ENCODE measurements at regions not wholly inside any gene's neighbourhood (a gene's known extent, or its start where the extent isn't known, plus 50 kb on each side); places are given as distances from the start of the nearest gene placed in this dataset.

GRCh38 chr7:98467570-98468312, 66.9 kb upstream of the BAIAP2L1 start:
- DNase-seq (ENCODE audit: extremely low read depth in 1 of 2, low read depth in 1 of 2): no peak

DNA sequence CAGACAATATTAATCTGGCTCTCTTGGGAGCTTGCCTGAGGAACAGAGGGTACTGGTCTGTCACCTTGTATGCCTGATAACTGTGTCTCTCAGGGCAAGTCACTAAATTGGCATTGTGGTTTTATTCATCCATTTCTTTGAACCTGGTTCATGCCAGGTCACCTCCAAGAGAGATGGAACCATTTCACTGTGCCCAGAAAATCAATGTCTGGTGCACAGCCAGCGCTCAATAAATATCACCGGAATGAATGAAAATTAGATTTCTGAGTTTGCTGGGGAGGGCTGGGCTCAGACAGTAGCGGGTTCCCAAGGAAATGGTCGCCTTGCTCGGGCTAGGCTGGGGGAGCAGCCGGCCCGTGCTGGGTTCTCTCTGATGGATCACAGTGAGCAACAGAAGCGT, 64.1 kb upstream of the BAIAP2L1 start:
- DNase-seq (ENCODE audit: extremely low read depth in 1 of 2, low read depth in 1 of 2): no peak

DNA sequence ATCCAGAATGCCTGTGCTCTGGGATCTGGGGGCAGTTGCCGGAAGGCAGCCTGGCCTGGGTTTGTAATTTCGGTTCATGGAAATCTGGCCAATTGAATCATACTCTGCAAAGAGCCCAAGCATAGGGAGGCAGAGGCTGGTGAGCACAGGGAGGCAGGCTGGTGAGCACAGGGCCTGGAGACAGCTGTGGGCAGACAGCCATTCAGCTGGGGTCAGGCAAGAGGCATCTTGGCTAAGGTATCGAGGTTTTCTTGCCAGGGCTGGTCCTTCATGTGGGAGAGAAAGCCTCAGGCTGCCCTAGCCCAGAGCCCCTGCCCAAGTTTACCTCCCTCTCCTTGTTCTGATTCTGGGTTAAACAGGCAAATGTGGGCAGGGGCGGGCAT, 63.7 kb upstream of the BAIAP2L1 start:
- no peak for DNase-seq (ENCODE audit: extremely low read depth in 1 of 2, low read depth in 1 of 2)

DNA sequence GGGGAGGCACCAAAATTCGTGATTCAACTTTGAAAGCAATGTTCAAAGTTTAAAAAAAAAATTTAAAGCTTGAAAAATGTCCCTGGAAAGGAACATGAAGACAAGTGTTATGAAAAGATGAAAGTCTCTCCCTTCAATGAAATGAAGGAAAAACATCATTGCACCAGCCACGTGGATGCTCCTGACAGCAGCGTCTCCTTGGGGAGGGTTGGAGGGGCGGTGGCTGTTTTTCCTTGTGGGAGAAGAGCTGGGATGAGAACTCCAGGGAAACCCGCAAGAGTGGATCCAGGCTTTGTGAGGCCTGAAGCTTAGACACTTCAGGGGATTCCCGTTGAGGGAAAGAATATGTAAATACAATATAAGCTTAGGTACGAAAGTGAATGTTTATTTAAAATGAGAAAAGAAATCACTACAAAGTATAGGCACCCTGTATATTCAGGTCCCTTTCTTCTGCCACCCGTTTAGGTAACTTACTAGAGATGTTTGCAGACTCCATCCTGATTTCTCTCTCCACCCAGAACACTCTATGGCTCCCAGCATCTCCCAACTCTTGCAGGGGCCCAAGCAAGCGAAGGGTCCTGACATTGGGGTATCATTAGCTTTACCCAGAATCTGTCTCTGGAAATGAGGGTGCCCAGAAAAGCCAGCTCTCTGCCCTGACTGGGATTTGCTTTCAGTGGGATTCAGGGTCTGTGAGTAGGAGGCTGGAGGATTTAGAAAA, 63.1 kb upstream of the BAIAP2L1 start:
- no peak for DNase-seq (ENCODE audit: extremely low read depth in 1 of 2, low read depth in 1 of 2)

DNA sequence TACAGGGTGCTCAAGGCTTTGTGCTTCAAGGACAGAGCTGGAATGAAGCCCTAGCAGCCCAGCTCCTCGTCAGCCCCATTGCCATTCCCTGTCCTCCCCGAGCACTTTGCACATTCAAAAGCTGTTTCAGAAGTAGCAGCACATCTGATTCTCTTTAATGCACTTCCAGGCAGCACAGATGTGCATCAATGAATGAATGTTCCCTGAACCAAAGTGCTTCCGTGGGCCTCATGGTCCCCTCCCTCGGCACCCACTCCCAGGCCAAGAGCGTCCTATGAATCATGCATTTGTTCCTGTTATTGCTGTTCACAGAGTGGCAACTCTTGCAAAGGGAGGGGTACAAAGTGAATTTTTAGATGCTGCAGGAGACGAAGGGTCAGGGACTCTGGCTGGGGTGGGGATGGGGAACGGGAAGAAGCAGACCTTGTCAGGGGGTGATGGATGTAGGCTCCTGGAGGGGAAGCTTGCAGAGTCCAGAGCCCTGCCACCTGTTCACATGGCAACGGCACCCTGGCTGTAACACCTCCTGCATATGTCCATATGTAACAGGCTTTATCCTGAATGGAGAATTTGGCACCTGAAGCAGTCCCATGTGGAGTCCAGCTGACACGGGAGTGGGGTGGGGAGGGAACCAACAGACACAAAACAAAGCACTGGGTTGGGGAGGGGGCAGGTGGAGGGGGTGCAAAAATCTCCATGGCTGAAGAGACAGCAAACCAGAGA, 62.2 kb upstream of the BAIAP2L1 start:
- DNase-seq (ENCODE audit: extremely low read depth in 1 of 2, low read depth in 1 of 2): no peak

GRCh38 chr7:98460902-98461301, 60.0 kb upstream of the BAIAP2L1 start:
- no peak for DNase-seq (ENCODE audit: extremely low read depth in 1 of 2, low read depth in 1 of 2)

DNA sequence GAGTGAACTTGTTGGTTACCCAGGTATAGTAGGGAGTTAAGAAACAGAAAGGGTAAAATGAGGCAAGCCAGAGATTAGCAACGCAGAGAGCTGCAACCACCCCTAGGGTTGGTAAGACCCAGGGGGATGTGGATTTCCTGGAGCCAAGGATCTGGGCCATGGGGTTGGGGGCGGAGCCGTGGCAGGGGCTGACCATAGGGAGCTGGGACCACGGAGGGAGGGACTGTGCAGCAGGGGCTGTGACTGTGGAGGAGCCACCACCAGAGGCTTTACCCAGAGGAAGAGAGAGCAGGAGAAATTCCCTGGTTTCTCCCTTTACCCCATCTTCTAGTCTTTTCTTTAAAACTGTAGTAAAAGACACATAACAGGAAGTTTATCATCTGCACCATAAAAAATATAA, 58.6 kb upstream of the BAIAP2L1 start:
- DNase-seq (ENCODE audit: extremely low read depth in 1 of 2, low read depth in 1 of 2): no peak

- DNase-seq (ENCODE audit: extremely low read depth in 1 of 2, low read depth in 1 of 2): no peak
These were observed 57.4 kb upstream of the BAIAP2L1 start for GRCh38 chr7:98458090-98458875.

- no peak for DNase-seq (ENCODE audit: extremely low read depth in 1 of 2, low read depth in 1 of 2)
These were observed 56.0 kb upstream of the BAIAP2L1 start for GRCh38 chr7:98456866-98457265.

DNA sequence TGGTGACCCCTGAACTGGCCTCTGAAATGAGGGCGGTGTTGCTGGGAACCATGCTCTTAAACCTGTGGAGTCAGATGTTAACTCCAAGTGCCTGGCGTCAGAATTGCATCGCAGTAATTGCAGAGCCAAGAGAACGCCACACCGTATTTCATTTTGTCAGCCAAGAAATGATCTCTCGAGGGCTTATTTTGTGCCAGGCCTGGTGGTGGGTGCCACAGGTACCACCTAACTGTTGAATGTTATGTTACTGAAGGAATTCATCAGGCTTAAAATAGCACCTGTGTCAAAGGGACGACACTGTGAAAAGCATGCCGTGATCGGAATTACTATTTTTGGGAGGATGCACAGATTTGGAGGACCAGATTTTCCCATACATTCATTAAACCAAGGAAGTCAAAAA, 51.9 kb upstream of the BAIAP2L1 start:
- no peak for DNase-seq (ENCODE audit: extremely low read depth in 1 of 2, low read depth in 1 of 2)
